Caki2 (cell line): ENCODE measurements at regions not wholly inside any gene's neighbourhood (a gene's known extent, or its start where the extent isn't known, plus 50 kb on each side); places are given as distances from the start of the nearest gene placed in this dataset.
A peak's percentile ranks its signal among the peaks of the same experiment; 100 is the strongest.
"Not testable (repeated sequence)": the region's sequence is repeated elsewhere in the genome, so short reads cannot be mapped to it uniquely, and the experiment has no call there.

Experiments used
- DNase-seq: peaks from one replicate; pipeline ENCODE4 v3.0.0-alpha.2; 2015; ENCODE audit warnings: low read depth
- in situ Hi-C: cut with HindIII; loops from 2 replicates; pipeline ENCODE4 v1.10.0; 2016; ENCODE audit warnings: low sequenced_read_pairs, low pct_unique_long_range_greater_than_20kb, mixed read lengths

- DNase-seq = no peak
- in situ Hi-C loops = no loop called here
Measured at GRCh38 chr18:71038196-71038595, 749.4 kb downstream of the SOCS6 start.

- peak; percentile 64 for DNase-seq
- in situ Hi-C loops = no loop called here
Measured at GRCh38 chr18:71036783-71037182, 747.9 kb downstream of the SOCS6 start.

GRCh38 chr18:71031296-71032191 lies 742.7 kb downstream of the SOCS6 start:
- DNase-seq, in situ Hi-C loops: not testable (repeated sequence)

GRCh38 chr18:71030085-71030484 lies 741.2 kb downstream of the SOCS6 start:
- in situ Hi-C loops = not testable (repeated sequence)

GRCh38 chr18:71028285-71028762 lies 739.5 kb downstream of the SOCS6 start:
- in situ Hi-C loops = no loop called here
- no peak for DNase-seq

More at GRCh38 chr18:71030085-71030484, 741.2 kb downstream of the SOCS6 start:
- not testable (repeated sequence) for DNase-seq

- in situ Hi-C loops = no loop called here
- no peak for DNase-seq
Measured at GRCh38 chr18:71027531-71027930, 738.7 kb downstream of the SOCS6 start.

- in situ Hi-C loops = no loop called here
- DNase-seq = no peak
Measured at GRCh38 chr18:71025505-71026225, 736.8 kb downstream of the SOCS6 start.

GRCh38 chr18:71022389-71022788 lies 733.5 kb downstream of the SOCS6 start:
- in situ Hi-C loops = no loop called here
- no peak for DNase-seq

- in situ Hi-C loops = no loop called here
- DNase-seq = no peak
Measured at GRCh38 chr18:71021030-71021362, 732.2 kb downstream of the SOCS6 start.

- no peak for DNase-seq
- in situ Hi-C loops = no loop called here
Measured at GRCh38 chr18:71020342-71021029, 731.6 kb downstream of the SOCS6 start.

GRCh38 chr18:71018816-71019215 lies 730.0 kb downstream of the SOCS6 start:
- in situ Hi-C loops = no loop called here
- no peak for DNase-seq

GRCh38 chr18:71012789-71013188 lies 723.9 kb downstream of the SOCS6 start:
- DNase-seq = no peak
- in situ Hi-C loops = no loop called here

- DNase-seq = no peak
- in situ Hi-C loops = no loop called here
Measured at GRCh38 chr18:71011389-71011788, 722.5 kb downstream of the SOCS6 start.

GRCh38 chr18:71008257-71008656 lies 719.4 kb downstream of the SOCS6 start:
- in situ Hi-C loops = no loop called here
- DNase-seq = no peak

GRCh38 chr18:71001597-71001996 lies 712.8 kb downstream of the SOCS6 start:
- in situ Hi-C loops = no loop called here
- no peak for DNase-seq

GRCh38 chr18:70998490-70998889 lies 709.6 kb downstream of the SOCS6 start:
- DNase-seq = no peak
- in situ Hi-C loops = no loop called here

GRCh38 chr18:70994116-70994515 lies 705.3 kb downstream of the SOCS6 start:
- in situ Hi-C loops = no loop called here
- DNase-seq = no peak

GRCh38 chr18:70991577-70991976 lies 702.7 kb downstream of the SOCS6 start:
- in situ Hi-C loops = no loop called here
- no peak for DNase-seq

GRCh38 chr18:70985948-70986347 lies 697.1 kb downstream of the SOCS6 start:
- in situ Hi-C loops = no loop called here
- no peak for DNase-seq
